GM18502 (cell line): ENCODE measurements at regions not wholly inside any gene's neighbourhood (a gene's known extent, or its start where the extent isn't known, plus 50 kb on each side); places are given as distances from the start of the nearest gene placed in this dataset.

ENCODE experiments used
- ATAC-seq: cut with Tn5 transposase; IDR thresholded peaks from one replicate; pipeline ENCODE4 v1.9.1; 2021; ENCODE audit warnings: mild to moderate bottlenecking; ENCODE audit not compliant: unreplicated experiment, poor library complexity

DNA sequence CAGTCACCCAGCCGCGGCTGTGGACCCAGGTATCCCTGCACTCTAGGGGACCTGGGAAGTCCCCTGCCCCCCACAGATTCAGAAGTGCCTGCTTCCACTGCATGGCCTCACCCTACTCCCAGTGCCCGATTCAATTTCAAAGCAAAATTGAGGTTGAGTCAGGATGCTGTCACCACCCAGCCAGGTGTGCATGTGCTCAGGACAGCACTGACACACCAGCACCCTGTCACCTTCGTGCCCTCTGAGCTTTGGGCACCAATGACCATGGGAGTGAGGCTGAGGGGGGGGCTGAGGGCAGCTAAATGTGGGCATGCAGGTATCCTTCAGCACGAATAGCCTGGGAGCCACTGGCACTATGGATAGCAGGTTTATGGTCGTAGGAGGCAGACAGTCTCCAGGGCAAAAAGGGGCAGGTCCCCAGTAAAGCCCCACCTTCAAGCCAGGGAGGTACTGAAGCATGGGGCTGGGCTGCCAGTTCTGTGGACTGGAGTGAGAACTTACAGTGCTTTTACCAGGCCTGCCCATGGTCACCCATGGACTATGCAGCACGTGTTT is 1151.6 kb upstream of the CDH6 start:
- ATAC-seq, result no peak

DNA sequence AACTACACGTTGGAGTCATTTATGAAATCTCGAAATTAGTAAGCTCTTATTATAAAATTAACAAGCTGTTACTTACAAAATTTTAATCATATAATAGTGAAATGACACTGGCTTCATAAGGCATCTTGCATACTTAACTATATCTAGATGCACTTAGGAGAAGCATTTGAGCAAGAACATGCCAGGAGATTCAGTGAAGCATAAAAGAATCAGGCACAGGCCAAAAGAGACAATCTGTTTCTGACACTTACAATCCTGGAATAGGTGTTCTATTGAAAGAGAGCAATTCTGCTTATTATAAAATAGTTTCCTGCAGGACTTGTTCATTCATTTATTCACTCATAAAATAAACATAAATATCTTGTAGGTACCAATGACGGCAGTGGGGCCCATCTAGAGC is 1152.2 kb upstream of the CDH6 start:
- ATAC-seq, result no peak

DNA sequence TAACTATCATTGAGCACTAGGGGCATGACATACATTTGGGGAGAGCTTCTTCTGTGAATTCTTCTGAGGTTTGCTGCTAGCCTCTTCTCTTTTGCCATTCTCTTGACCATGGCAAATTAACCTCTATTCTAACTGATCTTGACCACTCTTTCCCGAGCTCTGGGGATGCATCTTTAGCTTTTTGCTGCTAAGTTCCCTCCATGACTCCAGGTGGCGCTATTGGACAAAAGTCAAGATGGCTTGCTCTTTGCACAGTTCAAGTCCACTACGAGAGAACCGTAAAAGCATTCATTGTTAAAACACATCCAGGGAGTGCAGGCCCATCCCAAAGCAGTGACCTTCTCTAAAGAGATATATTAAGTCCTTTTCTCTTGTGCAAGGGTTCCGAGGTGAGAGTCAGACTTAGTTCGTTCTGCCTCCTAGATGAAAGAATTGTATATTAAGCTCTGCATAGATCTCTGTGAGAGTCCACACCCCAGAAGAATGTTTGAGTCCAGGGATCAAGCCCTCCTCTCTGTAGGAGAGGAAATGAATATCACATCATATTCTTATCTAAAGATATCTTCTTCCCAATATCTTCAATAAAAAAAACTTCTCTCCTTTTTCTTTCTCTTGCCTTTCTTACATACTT is 1152.9 kb upstream of the CDH6 start:
- ATAC-seq, result no peak

DNA sequence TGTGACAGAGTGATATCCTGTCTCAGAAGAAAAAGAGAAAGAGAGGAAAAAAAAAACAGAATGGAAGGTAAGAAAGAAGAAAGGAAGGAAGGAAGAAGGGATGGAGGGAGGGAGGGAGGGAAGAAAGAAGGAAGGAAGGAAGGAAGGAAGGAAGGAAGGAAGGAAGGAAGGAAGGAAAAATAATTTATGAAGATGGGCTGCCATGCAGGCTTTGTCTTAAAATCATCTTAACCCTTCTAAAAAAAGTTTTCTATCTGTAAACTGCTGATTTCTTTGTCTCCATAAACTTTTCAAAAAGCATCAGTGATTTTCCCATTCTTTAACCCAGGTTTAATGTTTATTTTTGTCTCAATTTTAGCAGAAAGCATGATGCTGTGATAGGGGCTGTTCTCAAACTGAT is 1154.1 kb upstream of the CDH6 start:
- no peak for ATAC-seq

DNA sequence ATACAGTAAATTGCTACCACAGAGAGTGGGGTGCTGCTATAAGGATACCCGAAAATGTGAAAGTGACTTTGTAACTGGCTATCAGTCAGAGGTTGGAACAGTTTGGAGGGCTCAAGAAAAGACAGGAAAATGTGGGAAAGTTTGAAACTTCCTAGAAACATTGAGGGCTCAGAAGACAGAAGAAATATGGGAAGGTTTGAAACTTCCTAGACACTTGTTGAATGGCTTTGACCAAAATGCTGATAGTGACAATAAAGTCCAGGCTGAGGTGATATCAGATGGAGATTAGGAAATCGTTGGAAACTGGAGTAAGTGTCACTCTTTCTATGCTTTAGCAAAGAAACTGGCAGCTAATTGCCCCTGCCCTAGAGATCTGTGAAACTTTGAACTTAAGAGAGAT is 1158.6 kb upstream of the CDH6 start:
- ATAC-seq, result no peak

DNA sequence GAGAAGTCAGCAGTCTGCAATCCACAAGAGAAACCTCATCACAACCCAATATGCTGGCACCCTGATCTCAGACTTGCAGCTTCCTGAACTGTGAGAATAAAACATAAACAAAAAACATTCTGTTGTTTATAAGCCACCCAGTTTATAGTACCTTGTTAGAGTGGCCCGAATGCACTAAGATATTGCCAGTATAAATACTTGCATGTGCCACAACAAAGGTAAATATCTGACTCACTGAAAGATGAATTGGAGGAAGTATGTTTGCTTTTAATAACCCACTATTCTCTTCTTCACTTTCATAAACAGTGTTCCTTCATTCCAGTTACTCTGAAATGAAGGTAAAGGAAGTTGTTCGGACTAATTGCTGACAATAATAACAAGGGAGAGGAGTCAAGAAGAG is 1163.4 kb upstream of the CDH6 start:
- ATAC-seq, result no peak

DNA sequence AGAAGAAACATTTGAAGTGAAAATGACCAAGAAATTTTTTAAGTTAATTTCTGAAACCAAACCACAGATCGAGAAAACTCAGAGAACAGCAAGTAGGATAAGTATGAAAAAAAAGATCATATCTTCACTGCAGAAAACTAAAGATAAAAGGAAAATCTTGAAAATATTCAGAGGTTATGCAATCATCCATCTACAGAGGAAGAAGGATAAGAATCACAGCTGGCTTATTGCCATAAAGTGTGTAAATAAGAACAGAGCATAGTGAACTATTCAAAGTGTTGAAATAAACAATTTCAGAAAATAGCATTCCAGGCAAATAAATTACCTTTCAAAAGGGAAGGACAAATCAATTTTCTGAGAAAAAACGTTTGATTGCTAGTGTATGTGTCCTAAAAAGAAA is 1191.7 kb upstream of the CDH6 start:
- no peak for ATAC-seq

DNA sequence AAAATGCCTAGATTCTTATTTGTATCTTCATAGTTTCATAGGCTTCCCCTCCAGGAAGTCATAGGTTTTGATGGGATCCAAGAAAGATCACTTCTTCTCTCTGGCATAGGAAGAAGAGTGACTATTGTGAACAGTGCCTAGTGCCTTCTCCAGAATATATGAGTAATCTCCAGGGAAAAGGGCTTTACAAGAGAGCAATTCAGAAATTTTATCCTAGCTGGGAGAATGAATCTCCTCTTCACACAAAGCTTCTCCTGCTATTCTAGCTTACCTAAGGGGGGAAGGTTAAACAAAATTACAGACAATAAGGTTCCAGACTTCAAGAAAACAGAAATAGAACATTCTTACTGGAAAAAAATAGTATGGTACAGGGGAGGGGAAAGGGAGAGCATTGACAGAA is 1193.3 kb upstream of the CDH6 start:
- ATAC-seq, result no peak

DNA sequence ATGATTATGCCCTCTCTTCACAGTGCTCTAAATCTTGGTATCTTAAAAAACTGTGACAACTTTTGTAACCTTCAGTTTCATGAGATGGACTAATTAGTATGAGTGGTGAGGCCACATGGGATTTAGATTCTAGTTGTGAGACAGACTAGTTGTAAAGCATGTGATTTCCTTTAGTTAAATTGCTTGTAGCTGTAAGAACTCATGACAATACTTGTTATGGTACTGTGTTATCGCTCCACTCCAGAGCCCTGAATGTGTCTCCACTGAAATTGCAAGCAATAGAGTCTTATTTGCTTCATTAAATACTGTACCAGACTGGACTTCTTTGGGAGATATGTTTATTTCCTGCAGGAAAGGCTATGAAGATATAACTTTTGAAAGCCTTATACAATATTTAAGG is 1198.3 kb upstream of the CDH6 start:
- no peak for ATAC-seq

DNA sequence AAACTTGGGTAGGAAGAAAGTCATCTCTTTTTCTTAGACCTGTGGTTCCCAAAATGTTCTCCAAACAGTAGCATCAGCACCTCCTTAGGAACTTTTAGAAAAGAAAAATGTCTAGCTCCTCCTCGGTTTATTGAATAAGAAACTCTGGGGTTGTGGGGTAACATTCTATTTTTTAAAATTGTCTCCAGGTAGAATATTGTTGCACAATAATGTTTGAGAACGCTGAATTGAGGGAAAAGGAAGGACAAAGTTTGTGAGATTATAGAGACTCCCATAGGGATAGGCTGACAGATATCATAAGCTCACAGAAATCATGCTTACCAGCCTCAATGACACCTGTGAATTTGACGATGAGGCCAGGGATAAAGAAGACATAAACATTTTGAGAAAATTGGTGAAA is 1199.0 kb upstream of the CDH6 start:
- no peak for ATAC-seq

DNA sequence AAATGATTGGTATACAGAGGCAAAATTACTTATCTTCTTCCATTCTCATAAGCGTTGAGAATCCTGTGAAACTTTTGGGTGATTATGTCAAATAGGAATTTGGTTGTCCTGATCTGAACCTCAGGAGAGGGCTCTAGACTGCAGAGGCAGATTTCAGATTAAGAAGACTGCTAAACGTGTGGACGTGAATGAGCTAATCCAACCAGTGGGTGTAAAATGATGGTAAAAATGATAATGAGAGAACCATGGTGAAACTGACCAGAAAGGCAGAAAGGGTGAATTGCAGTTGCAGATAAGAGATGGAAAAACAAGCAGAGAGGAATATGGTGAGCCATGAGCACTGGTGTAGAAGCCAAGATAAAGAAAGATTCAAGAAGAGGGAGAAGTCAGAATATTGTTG is 1200.2 kb upstream of the CDH6 start:
- no peak for ATAC-seq

DNA sequence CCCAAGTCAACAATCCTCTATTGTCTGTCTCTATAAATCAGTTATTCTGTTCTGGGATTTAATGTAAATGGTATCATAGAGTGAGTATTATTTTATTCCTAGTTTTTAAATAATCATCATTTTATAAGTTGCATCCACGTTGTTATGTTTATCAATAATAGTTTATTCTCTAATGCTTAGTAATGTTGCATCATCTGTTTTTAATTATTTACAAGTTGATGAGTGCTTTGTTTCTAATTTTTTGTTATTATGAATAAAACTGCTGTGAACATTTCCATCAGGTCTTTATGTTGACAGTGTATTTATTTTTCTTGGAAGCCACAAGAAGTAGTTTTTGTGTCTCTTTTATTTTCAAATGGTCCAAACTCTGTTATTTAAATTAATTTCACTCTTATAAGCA is 1201.2 kb upstream of the CDH6 start:
- no peak for ATAC-seq

DNA sequence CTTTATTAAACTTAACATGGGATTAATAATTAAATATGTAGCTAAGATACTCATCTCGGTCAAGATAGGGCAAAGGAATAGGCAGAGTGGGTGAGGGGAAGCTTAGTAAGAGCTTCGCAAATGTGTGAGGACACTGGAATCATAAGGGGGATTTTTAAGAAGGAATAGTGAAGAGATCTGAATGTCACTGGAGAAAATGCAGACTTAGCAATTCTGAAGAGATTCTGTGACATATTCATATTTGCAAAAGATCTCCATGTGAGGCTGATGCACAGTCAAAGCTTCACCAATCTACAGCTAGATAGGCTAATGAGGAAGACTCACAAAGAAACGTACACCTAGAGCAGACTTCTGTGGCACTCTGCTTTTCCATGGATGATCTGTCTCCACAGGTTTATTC is 1202.8 kb upstream of the CDH6 start:
- no peak for ATAC-seq

DNA sequence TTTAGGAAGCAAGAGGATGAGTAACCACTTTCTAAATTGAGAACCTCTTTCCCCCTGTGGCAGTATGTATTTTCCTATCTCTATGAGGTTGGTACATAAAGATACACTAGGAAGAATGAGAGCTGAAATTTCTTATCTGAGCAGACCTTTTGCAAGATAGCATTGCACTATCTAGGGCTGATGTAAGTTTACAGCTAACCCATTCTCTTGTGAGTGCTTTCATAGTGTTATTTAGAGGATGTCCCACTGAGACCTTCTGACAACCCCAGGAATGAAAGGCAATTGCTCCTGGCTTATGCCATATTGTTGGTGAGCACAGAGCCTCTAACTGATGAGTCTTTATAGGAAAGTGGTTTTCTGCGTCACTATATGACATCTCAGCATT is 1209.3 kb upstream of the CDH6 start:
- no peak for ATAC-seq

DNA sequence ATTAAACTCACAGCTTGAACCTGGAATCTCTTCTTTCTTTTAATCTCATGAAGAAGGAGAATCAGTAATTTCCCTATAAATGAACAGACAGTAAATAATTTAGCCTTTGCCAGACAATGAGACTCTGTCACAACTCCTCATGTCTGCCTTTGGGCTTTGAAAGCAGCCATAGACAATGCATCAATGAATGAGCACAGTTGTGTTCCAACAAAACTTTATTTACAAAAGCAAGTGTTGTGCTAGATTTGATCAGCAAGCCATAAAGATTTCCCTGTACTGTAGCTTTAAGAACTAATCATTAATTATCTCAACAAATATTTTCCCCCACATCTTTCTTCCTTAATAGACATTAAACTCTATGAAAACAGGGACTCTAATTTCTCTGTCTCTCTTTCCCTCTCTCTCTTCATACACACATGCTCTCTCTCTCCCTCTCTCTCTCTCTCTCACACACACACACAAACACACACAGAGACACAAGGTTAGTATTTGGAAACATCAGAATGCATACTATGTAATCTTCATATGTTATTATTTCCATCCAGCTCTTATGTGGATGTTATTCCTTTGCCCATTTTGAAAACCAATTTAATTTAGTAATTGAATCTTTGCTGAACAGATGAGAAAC is 1209.8 kb upstream of the CDH6 start:
- no peak for ATAC-seq

DNA sequence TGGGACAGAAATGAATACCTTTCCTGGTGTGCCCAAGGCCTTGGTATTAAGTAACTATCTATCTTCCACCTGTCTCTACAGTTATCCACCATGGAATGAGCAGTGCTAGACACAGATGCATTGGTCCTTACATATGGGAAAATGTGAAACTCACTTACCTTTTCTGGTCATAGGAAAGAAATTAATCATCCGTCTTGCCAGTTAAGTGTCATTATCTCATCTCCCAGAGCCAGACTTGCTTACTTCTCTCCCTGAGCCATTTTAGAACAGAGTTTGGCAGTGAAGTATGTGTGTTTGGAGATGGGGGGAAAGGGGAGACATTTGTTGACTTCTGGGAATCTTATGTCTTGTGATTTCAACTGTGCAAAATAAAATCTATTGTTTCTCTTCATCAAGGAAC is 1211.0 kb upstream of the CDH6 start:
- no peak for ATAC-seq

DNA sequence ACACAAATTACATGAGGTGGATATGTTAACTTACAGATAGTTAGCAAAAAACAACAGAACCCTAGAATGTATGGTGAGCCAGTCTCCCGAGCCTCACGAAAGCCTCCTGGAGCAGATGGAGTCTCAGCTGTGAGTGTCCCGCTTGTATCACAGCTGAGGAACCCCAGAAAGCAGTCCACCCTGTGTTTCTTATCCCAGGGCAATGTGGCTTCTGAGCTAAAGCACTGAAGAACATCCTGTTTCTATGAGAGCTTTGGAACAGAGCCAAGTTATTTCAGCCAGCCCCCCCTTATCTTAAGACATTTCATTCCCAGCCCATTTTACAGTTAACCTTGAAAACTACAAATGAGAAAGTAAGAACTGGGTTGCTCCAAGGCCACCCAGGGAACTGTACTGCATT is 1220.9 kb upstream of the CDH6 start:
- ATAC-seq, result no peak

DNA sequence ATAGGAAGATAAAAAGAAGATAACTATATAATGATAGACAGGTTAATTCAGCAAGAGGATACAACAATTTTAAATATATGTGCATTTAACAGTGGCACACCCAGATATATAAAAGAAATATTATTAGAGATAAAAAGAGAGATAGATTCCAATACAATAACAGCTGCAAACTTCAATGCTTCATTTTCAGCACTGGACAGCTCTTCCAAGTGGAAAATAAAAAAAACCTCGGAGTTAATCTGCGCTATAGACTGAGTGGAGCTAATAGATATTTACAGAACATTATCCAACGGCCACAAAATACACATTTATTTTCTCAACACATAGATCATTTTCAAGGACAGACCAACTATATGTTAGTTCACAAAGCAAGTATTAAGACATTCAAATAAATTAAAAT is 1229.5 kb upstream of the CDH6 start:
- no peak for ATAC-seq

DNA sequence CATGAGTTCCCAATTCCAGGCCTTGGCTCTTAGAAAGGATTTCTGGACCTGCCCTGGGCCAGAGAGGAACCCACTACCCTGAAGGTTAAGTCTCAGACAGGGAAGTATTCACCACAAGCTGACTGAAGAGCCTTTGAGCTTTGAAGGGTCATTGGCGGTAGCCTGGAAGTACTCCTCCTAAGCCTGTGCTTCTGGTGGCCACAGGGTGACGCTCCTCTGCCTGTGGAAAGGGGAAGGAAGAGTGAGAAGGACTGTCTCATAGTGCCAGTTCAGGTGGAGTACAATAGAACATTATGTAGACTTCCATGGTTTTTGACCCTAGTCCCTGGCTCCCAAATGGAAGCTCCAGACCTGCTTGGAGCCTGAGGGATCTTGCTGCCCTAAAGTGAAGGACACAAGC is 1233.2 kb upstream of the CDH6 start:
- no peak for ATAC-seq

DNA sequence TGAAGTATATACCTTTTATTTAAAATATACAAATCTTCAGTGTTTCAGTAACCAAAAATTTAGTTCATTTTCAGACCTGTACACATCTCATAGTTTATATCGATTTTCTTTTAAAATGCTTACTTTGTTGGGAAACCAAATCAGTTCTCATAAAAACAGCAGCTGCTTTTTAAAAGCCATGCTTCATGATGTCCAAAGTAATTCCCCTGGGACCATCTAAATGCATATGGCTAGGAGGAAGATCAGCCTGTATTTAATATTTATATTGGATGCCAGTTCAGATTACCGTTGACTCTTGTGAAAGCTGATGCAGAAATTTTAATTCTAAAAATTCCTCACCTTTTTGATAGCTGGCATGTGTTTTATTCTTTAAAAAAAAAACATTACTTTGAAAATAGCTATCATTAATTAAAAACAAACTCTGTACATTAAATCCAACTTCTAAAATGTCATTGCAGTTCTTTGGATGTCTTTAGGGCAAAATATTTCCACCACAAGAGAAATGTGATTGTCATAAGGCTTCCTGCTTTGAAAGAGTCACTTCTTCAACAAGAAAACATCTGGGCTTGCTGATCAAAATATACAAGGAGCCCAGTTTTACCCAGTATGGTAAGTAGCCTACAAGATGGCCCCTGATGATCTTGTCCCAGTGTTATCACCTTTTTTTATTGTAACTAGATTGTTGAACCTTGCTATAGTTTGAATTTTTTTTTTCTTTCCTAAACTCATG is 1242.9 kb upstream of the CDH6 start:
- ATAC-seq, result no peak

DNA sequence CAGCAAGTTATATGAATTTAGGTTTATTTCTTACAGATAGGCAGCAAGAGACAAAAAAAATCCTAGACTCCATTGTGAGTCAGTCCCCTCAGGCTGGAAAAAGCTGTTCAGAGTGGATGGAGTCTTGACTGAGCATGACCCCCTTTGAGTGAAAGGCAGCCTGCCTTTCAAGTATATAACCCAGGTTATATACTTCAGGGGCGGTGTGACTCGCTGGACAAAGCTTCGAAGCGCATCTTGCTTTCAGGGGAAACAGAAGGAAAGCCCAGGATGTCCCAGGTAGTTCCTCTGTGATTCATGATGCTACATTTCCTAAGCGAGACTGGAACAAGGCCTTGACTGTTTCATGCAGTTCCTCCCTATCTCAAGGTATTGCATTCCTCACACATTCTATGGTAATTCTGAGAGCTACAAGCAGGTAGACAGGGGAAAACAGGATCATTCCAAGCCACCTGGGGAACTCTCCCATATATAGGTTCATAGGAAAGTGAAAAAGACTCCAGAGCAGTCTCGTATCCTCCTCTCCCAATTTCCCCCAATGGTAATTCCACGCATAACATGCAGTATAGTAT is 1244.1 kb upstream of the CDH6 start:
- no peak for ATAC-seq
